ENCODE measurements at regions not wholly inside any gene's neighbourhood (a gene's known extent, or its start where the extent isn't known, plus 50 kb on each side); places are given as distances from the start of the nearest gene placed in this dataset.

GRCh38 chr4:62285026-62285425, 1084.9 kb downstream of the ADGRL3 start:
- H3K4me3 ChIP-seq: no peak overlapping the region
- no peak for DNase-seq
- no peak overlapping the region for H3K27ac ChIP-seq
- no peaks in the 10 kb centered on the region for H3K9me3 ChIP-seq
- WGBS, 2 donors: 78 to 80% methylated on average over 2 of the region's 2 CpGs
- H3K36me3 ChIP-seq: no peaks in the 10 kb centered on the region
- no peaks in the 10 kb centered on the region for H3K4me1 ChIP-seq
- H3K27me3 ChIP-seq: no peaks in the 10 kb centered on the region
- ATAC-seq (ENCODE audit: low FRiP score in 2 of 2): no peak
- TF ChIP-seq EP300 (IDR thresholded peaks at IDR 0.05) (no peak), CTCF (IDR thresholded peaks at IDR 0.05) (no peak), POLR2AphosphoS5 (IDR thresholded peaks at IDR 0.05) (no peak)

GRCh38 chr4:62279689-62280088, 1079.6 kb downstream of the ADGRL3 start:
- ATAC-seq (ENCODE audit: low FRiP score in 2 of 2) (no peak), DNase-seq (no peak)
- Histone ChIP-seq H3K27me3 (no peaks in the 10 kb centered on the region), H3K9me3 (no peaks in the 10 kb centered on the region), H3K4me1 (no peaks in the 10 kb centered on the region), H3K36me3 (no peaks in the 10 kb centered on the region), H3K27ac (no peak overlapping the region), H3K4me3 (no peak overlapping the region)
- TF ChIP-seq EP300 (IDR thresholded peaks at IDR 0.05): no peak
- no peak for TF ChIP-seq CTCF (IDR thresholded peaks at IDR 0.05)
- TF ChIP-seq POLR2A (IDR thresholded peaks at IDR 0.05): no peak
- TF ChIP-seq POLR2AphosphoS5 (IDR thresholded peaks at IDR 0.05): no peak

GRCh38 chr4:62275470-62275869, 1075.3 kb downstream of the ADGRL3 start:
- H3K27me3 ChIP-seq: no peaks in the 10 kb centered on the region
- H3K4me3 ChIP-seq: no peak overlapping the region
- no peaks in the 10 kb centered on the region for H3K4me1 ChIP-seq
- TF ChIP-seq POLR2AphosphoS5 (IDR thresholded peaks at IDR 0.05) (no peak), POLR2A (IDR thresholded peaks at IDR 0.05) (no peak), EP300 (IDR thresholded peaks at IDR 0.05) (no peak), CTCF (IDR thresholded peaks at IDR 0.05) (no peak)
- H3K27ac ChIP-seq: no peak overlapping the region
- no peak for DNase-seq
- H3K9me3 ChIP-seq: no peaks in the 10 kb centered on the region
- no peak for ATAC-seq (ENCODE audit: low FRiP score in 2 of 2)
- no peaks in the 10 kb centered on the region for H3K36me3 ChIP-seq

- ATAC-seq (ENCODE audit: low FRiP score in 2 of 2) (no peak), DNase-seq (no peak)
- no peaks in the 10 kb centered on the region for H3K36me3 ChIP-seq
- TF ChIP-seq POLR2A (IDR thresholded peaks at IDR 0.05): no peak
- H3K27me3 ChIP-seq: no peaks in the 10 kb centered on the region
- H3K27ac ChIP-seq: no peak overlapping the region
- no peaks in the 10 kb centered on the region for H3K9me3 ChIP-seq
- H3K4me1 ChIP-seq: no peaks in the 10 kb centered on the region
- WGBS, 2 donors: 91 to 93% methylated on average over 1 of the region's 1 CpG
- H3K4me3 ChIP-seq: no peak overlapping the region
Measured at GRCh38 chr4:62274782-62275181, 1074.7 kb downstream of the ADGRL3 start.

- H3K9me3 ChIP-seq: no peaks in the 10 kb centered on the region
- no peaks in the 10 kb centered on the region for H3K27me3 ChIP-seq
- no peak overlapping the region for H3K27ac ChIP-seq
- no peaks in the 10 kb centered on the region for H3K4me1 ChIP-seq
- no peaks in the 10 kb centered on the region for H3K36me3 ChIP-seq
- WGBS, 2 donors: 88 to 90% methylated on average over 2 to 4 of the region's 4 CpGs
- ATAC-seq (ENCODE audit: low FRiP score in 2 of 2) (no peak), DNase-seq (no peak)
- no peak overlapping the region for H3K4me3 ChIP-seq
- TF ChIP-seq CTCF (IDR thresholded peaks at IDR 0.05) (no peak), POLR2A (IDR thresholded peaks at IDR 0.05) (no peak)
Measured at GRCh38 chr4:62271107-62271506, 1071.0 kb downstream of the ADGRL3 start.

GRCh38 chr4:62269918-62270317, 1069.8 kb downstream of the ADGRL3 start:
- 89 to 92% methylated on average over 4 of the region's 4 CpGs for WGBS, 2 donors

More at GRCh38 chr4:62269918-62270317, 1069.8 kb downstream of the ADGRL3 start:
- Histone ChIP-seq H3K9me3 (no peaks in the 10 kb centered on the region), H3K4me1 (no peaks in the 10 kb centered on the region), H3K36me3 (no peaks in the 10 kb centered on the region), H3K4me3 (no peak overlapping the region), H3K27ac (no peak overlapping the region), H3K27me3 (no peaks in the 10 kb centered on the region)
- TF ChIP-seq EP300 (IDR thresholded peaks at IDR 0.05) (no peak), POLR2A (IDR thresholded peaks at IDR 0.05) (no peak), POLR2AphosphoS5 (IDR thresholded peaks at IDR 0.05) (no peak), CTCF (IDR thresholded peaks at IDR 0.05) (no peak)
- no peak for DNase-seq
- no peak for ATAC-seq (ENCODE audit: low FRiP score in 2 of 2)
